Cardiac fibroblast (primary cell): ENCODE measurements at regions not wholly inside any gene's neighbourhood (a gene's known extent, or its start where the extent isn't known, plus 50 kb on each side); places are given as distances from the start of the nearest gene placed in this dataset.

Source experiments
- DNase-seq, 2 donors: peaks; one replicate each; pipeline versions ENCODE4 v3.0.0 to v3.0.0-alpha.2; 2010; ENCODE audit warnings: low read depth in 2 of 2
- H3K4me3 ChIP-seq, 2 donors: replicated peaks in 1 of 2; 1 replicate in 1 of 2; 2 replicates in 1 of 2; pipeline ENCODE4 v1.5.1; 2011; ENCODE audit warnings: low read depth in 2 of 2, low read length in 2 of 2, mild to moderate bottlenecking in 2 of 2, moderate library complexity in 1 of 2
- CTCF ChIP-seq: IDR thresholded peaks from one replicate; pipeline ENCODE4 v1.5.1; 2011; ENCODE audit warnings: low read depth, mild to moderate bottlenecking, low read length, inconsistent platforms

- TF ChIP-seq CTCF: no peak
- H3K4me3 ChIP-seq: no peak overlapping the region
- DNase-seq: no peak
These were observed 86.6 kb upstream of the FRMD6 start for GRCh38 chr14:51564986-51565604.

- no peak for DNase-seq
- TF ChIP-seq CTCF: no peak
- H3K4me3 ChIP-seq: no peak overlapping the region
These were observed 84.7 kb upstream of the FRMD6 start for GRCh38 chr14:51566831-51567582.

GRCh38 chr14:51568366-51568765, 83.3 kb upstream of the FRMD6 start:
- TF ChIP-seq CTCF: no peak
- no peak for DNase-seq
- H3K4me3 ChIP-seq: no peak overlapping the region

GRCh38 chr14:51573607-51574006, 78.1 kb upstream of the FRMD6 start:
- TF ChIP-seq CTCF: no peak
- H3K4me3 ChIP-seq: no peak overlapping the region
- DNase-seq: no peak

GRCh38 chr14:51574009-51574408, 77.7 kb upstream of the FRMD6 start:
- DNase-seq: no peak
- TF ChIP-seq CTCF: no peak

GRCh38 chr14:51575349-51576116, 76.2 kb upstream of the FRMD6 start:
- TF ChIP-seq CTCF: no peak

More at GRCh38 chr14:51574009-51574408, 77.7 kb upstream of the FRMD6 start:
- H3K4me3 ChIP-seq: no peak overlapping the region

More at GRCh38 chr14:51575349-51576116, 76.2 kb upstream of the FRMD6 start:
- no peak for DNase-seq
- H3K4me3 ChIP-seq: no peak overlapping the region
